ENCODE measurements at regions not wholly inside any gene's neighbourhood (a gene's known extent, or its start where the extent isn't known, plus 50 kb on each side); places are given as distances from the start of the nearest gene placed in this dataset.

GRCh38 chrX:121308276-121308805 lies 260.9 kb downstream of the GLUD2 start:
- Histone ChIP-seq H2AFZ (ENCODE audit: low read length) (no peak overlapping the region), H3K4me1 (ENCODE audit: control insufficient read depth in 2 of 2, insufficient read depth in 1 of 2, low read depth in 1 of 2, low read length in 2 of 2) (peaks cover 0 to 2% of the 10 kb centered on the region in 2 donors), H4K8ac (ENCODE audit: low read depth, low read length) (no peak overlapping the region), H3K9me3 (replicated peaks in 1 of 2; ENCODE audit: control insufficient read depth in 2 of 2, insufficient read depth in 1 of 2, low read depth in 1 of 2, low read length in 2 of 2) (no peaks in the 10 kb centered on the region), H2AK5ac (ENCODE audit: low read depth, low read length) (no peak overlapping the region), H3K27ac (replicated peaks; ENCODE audit: low read length) (no peak overlapping the region), H3K14ac (ENCODE audit: low read length) (no peak overlapping the region), H2BK120ac (ENCODE audit: low read depth, low read length) (no peak overlapping the region), H3K18ac (ENCODE audit: low read length) (no peak overlapping the region), H3K4ac (ENCODE audit: low read length) (no peak overlapping the region), H4K91ac (ENCODE audit: low read depth, low read length, poor library complexity) (no peak overlapping the region), H2BK12ac (ENCODE audit: low read length) (no peak overlapping the region), H3K4me3 (ENCODE audit: low read length in 2 of 2) (no peak overlapping the region), H3K36me3 (replicated peaks in 1 of 2; ENCODE audit: control insufficient read depth in 2 of 2, insufficient read depth in 2 of 2, low read length in 2 of 2) (no peaks in the 10 kb centered on the region), H3K79me1 (ENCODE audit: low read depth, low read length) (no peaks in the 10 kb centered on the region), H3K27me3 (ENCODE audit: control insufficient read depth in 3 of 3, insufficient read depth in 3 of 3, low read depth in 1 of 3, low read length in 3 of 3) (no peaks in the 10 kb centered on the region), H2BK5ac (ENCODE audit: low read length) (no peak overlapping the region), H3K9ac (ENCODE audit: low read depth, low read length, poor library complexity) (no peak overlapping the region), H3K4me2 (ENCODE audit: insufficient read depth, low read length, poor library complexity, severe bottlenecking) (no peak overlapping the region), H3K23ac (ENCODE audit: low read depth, low read length, poor library complexity) (no peak overlapping the region), H2BK15ac (ENCODE audit: low read length) (no peak overlapping the region)
- no peak for DNase-seq (ENCODE audit: low spot score)
- WGBS, 2 donors (ENCODE audit: extremely low coverage in 2 of 2, insufficient read length in 2 of 2, insufficient replicate concordance in 1 of 2), result no CpG with 5 or more reads among the region's 3 CpGs

DNA sequence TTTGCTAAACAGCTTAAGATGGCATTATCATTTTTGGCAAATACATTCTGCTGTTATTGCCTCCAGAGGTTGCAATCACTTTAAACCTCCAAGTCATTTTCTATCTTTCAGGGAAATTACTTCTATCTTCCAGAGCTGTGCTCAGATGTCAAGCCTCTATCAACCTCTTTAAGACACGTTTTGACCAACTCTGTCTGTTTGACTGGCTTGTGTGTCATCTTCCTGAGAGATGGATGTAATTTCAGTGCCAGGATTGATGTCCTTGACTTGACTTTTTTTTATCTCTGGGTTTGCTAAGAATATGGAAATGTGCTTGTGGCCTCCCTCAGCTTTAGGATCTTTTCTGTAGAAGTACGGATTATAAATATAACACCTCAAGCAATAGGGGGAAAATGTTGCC lies 263.4 kb downstream of the GLUD2 start:
- Histone ChIP-seq H2BK12ac (ENCODE audit: low read length) (no peak overlapping the region), H3K9me3 (replicated peaks in 1 of 2; ENCODE audit: control insufficient read depth in 2 of 2, insufficient read depth in 1 of 2, low read depth in 1 of 2, low read length in 2 of 2) (no peaks in the 10 kb centered on the region), H3K14ac (ENCODE audit: low read length) (no peak overlapping the region), H2AFZ (ENCODE audit: low read length) (no peak overlapping the region), H3K23ac (ENCODE audit: low read depth, low read length, poor library complexity) (no peak overlapping the region), H4K8ac (ENCODE audit: low read depth, low read length) (no peak overlapping the region), H4K91ac (ENCODE audit: low read depth, low read length, poor library complexity) (no peak overlapping the region), H2BK5ac (ENCODE audit: low read length) (no peak overlapping the region), H3K9ac (ENCODE audit: low read depth, low read length, poor library complexity) (no peak overlapping the region), H2BK15ac (ENCODE audit: low read length) (no peak overlapping the region), H3K79me1 (ENCODE audit: low read depth, low read length) (no peaks in the 10 kb centered on the region), H3K4me1 (ENCODE audit: control insufficient read depth in 2 of 2, insufficient read depth in 1 of 2, low read depth in 1 of 2, low read length in 2 of 2) (peaks cover 0 to 2% of the 10 kb centered on the region in 2 donors), H3K27ac (replicated peaks; ENCODE audit: low read length) (no peak overlapping the region), H3K4me2 (ENCODE audit: insufficient read depth, low read length, poor library complexity, severe bottlenecking) (no peak overlapping the region), H3K18ac (ENCODE audit: low read length) (no peak overlapping the region), H3K4me3 (ENCODE audit: low read length in 2 of 2) (no peak overlapping the region), H3K36me3 (replicated peaks in 1 of 2; ENCODE audit: control insufficient read depth in 2 of 2, insufficient read depth in 2 of 2, low read length in 2 of 2) (no peaks in the 10 kb centered on the region), H3K4ac (ENCODE audit: low read length) (no peak overlapping the region), H2AK5ac (ENCODE audit: low read depth, low read length) (no peak overlapping the region), H3K27me3 (ENCODE audit: control insufficient read depth in 3 of 3, insufficient read depth in 3 of 3, low read depth in 1 of 3, low read length in 3 of 3) (no peaks in the 10 kb centered on the region), H2BK120ac (ENCODE audit: low read depth, low read length) (no peak overlapping the region)
- WGBS, 2 donors (ENCODE audit: extremely low coverage in 2 of 2, insufficient read length in 2 of 2, insufficient replicate concordance in 1 of 2), result no CpG with 5 or more reads among the region's 2 CpGs
- DNase-seq (ENCODE audit: low spot score), result no peak

DNA sequence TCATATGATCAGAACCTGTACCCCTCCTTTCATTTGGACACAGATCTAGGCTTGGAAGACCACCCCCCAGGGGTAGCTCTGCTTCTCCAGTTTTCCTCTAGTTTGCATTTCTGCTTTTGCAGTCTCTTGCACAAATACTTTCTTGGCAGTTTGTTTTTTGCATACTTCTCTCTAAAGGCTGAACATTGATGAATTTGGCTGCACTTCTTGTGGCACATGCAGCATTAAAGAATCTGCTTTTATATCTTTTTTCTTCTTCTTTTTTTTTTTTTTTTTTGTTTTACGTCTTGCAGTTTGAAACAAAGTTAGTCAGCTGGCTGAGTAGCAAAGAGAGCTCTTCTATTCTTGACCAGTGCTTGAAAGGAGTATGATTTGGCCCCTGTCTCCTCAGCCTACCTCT lies 273.0 kb downstream of the GLUD2 start:
- Histone ChIP-seq H3K27me3 (ENCODE audit: control insufficient read depth in 3 of 3, insufficient read depth in 3 of 3, low read depth in 1 of 3, low read length in 3 of 3) (peaks cover 0 to 4% (median 0%) of the 10 kb centered on the region in 3 experiments), H2BK5ac (ENCODE audit: low read length) (no peak overlapping the region), H4K91ac (ENCODE audit: low read depth, low read length, poor library complexity) (no peak overlapping the region), H2BK12ac (ENCODE audit: low read length) (no peak overlapping the region), H3K4ac (ENCODE audit: low read length) (no peak overlapping the region), H3K18ac (ENCODE audit: low read length) (no peak overlapping the region), H2AFZ (ENCODE audit: low read length) (no peak overlapping the region), H2BK15ac (ENCODE audit: low read length) (no peak overlapping the region), H3K9me3 (replicated peaks in 1 of 2; ENCODE audit: control insufficient read depth in 2 of 2, insufficient read depth in 1 of 2, low read depth in 1 of 2, low read length in 2 of 2) (no peaks in the 10 kb centered on the region), H2BK120ac (ENCODE audit: low read depth, low read length) (no peak overlapping the region), H3K9ac (ENCODE audit: low read depth, low read length, poor library complexity) (no peak overlapping the region), H2AK5ac (ENCODE audit: low read depth, low read length) (no peak overlapping the region), H3K4me3 (ENCODE audit: low read length in 2 of 2) (no peak overlapping the region), H3K23ac (ENCODE audit: low read depth, low read length, poor library complexity) (no peak overlapping the region), H3K79me1 (ENCODE audit: low read depth, low read length) (no peaks in the 10 kb centered on the region), H4K8ac (ENCODE audit: low read depth, low read length) (no peak overlapping the region), H3K14ac (ENCODE audit: low read length) (no peak overlapping the region), H3K36me3 (replicated peaks in 1 of 2; ENCODE audit: control insufficient read depth in 2 of 2, insufficient read depth in 2 of 2, low read length in 2 of 2) (no peaks in the 10 kb centered on the region), H3K4me2 (ENCODE audit: insufficient read depth, low read length, poor library complexity, severe bottlenecking) (no peak overlapping the region), H3K27ac (replicated peaks; ENCODE audit: low read length) (no peak overlapping the region), H3K4me1 (ENCODE audit: control insufficient read depth in 2 of 2, insufficient read depth in 1 of 2, low read depth in 1 of 2, low read length in 2 of 2) (no peaks in the 10 kb centered on the region)
- DNase-seq (ENCODE audit: low spot score), result no peak
- no CpG with 5 or more reads among the region's 1 CpG for WGBS, 2 donors (ENCODE audit: extremely low coverage in 2 of 2, insufficient read length in 2 of 2, insufficient replicate concordance in 1 of 2)

- Histone ChIP-seq H3K27me3 (ENCODE audit: control insufficient read depth in 3 of 3, insufficient read depth in 3 of 3, low read depth in 1 of 3, low read length in 3 of 3) (peaks cover 0 to 7% (median 0%) of the 10 kb centered on the region in 3 experiments), H3K36me3 (replicated peaks in 1 of 2; ENCODE audit: control insufficient read depth in 2 of 2, insufficient read depth in 2 of 2, low read length in 2 of 2) (no peaks in the 10 kb centered on the region), H3K4me3 (ENCODE audit: low read length in 2 of 2) (no peak overlapping the region), H3K9me3 (replicated peaks in 1 of 2; ENCODE audit: control insufficient read depth in 2 of 2, insufficient read depth in 1 of 2, low read depth in 1 of 2, low read length in 2 of 2) (no peaks in the 10 kb centered on the region), H3K18ac (ENCODE audit: low read length) (no peak overlapping the region), H3K4ac (ENCODE audit: low read length) (no peak overlapping the region), H2AK5ac (ENCODE audit: low read depth, low read length) (no peak overlapping the region), H4K8ac (ENCODE audit: low read depth, low read length) (no peak overlapping the region), H3K4me2 (ENCODE audit: insufficient read depth, low read length, poor library complexity, severe bottlenecking) (no peak overlapping the region), H2BK5ac (ENCODE audit: low read length) (no peak overlapping the region), H3K14ac (ENCODE audit: low read length) (no peak overlapping the region), H4K91ac (ENCODE audit: low read depth, low read length, poor library complexity) (no peak overlapping the region), H2AFZ (ENCODE audit: low read length) (no peak overlapping the region), H3K23ac (ENCODE audit: low read depth, low read length, poor library complexity) (no peak overlapping the region), H2BK12ac (ENCODE audit: low read length) (no peak overlapping the region), H2BK120ac (ENCODE audit: low read depth, low read length) (no peak overlapping the region), H3K27ac (replicated peaks; ENCODE audit: low read length) (no peak overlapping the region), H2BK15ac (ENCODE audit: low read length) (no peak overlapping the region), H3K9ac (ENCODE audit: low read depth, low read length, poor library complexity) (no peak overlapping the region), H3K4me1 (ENCODE audit: control insufficient read depth in 2 of 2, insufficient read depth in 1 of 2, low read depth in 1 of 2, low read length in 2 of 2) (no peaks in the 10 kb centered on the region), H3K79me1 (ENCODE audit: low read depth, low read length) (no peaks in the 10 kb centered on the region)
- no CpG with 5 or more reads among the region's 1 CpG for whole genome bisulfite sequencing, 2 donors (ENCODE audit: extremely low coverage in 2 of 2, insufficient read length in 2 of 2, insufficient replicate concordance in 1 of 2)
- DNase-seq (ENCODE audit: low spot score), result no peak
These were observed 274.7 kb downstream of the GLUD2 start for GRCh38 chrX:121322159-121322558.
